ENCODE measurements at regions not wholly inside any gene's neighbourhood (a gene's known extent, or its start where the extent isn't known, plus 50 kb on each side); places are given as distances from the start of the nearest gene placed in this dataset.

DNA sequence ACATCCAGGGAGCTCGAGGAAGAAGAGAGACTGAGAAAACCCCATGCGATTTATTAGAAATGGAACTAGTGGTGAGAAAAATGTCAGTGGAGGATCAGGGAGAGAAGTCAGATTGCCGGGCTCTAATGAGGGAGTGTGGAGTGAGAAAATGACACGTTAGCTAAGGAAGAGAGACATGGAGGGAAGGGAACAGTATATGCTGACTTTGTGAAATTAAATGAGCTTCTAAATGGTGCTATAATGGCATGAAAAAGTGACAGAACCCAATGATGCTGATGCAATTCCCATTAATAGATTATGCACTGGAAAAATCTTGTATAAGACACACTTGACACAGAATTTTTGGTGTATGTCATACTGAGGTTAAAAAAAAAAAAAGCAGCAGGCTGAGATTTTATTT lies 112.6 kb downstream of the HSPH1 start:
- Histone ChIP-seq H3K4me1 (peaks cover 0 to 2% of the 10 kb centered on the region in 2 donors), H3K36me3 (no peaks in the 10 kb centered on the region), H3K4me3 (no peak overlapping the region), H3K27ac (no peak overlapping the region), H3K9me3 (no peaks in the 10 kb centered on the region), H3K27me3 (no peaks in the 10 kb centered on the region)
- intact Hi-C loops (cut with DNase I) = no loop called here
- TF ChIP-seq, protein P1, sequence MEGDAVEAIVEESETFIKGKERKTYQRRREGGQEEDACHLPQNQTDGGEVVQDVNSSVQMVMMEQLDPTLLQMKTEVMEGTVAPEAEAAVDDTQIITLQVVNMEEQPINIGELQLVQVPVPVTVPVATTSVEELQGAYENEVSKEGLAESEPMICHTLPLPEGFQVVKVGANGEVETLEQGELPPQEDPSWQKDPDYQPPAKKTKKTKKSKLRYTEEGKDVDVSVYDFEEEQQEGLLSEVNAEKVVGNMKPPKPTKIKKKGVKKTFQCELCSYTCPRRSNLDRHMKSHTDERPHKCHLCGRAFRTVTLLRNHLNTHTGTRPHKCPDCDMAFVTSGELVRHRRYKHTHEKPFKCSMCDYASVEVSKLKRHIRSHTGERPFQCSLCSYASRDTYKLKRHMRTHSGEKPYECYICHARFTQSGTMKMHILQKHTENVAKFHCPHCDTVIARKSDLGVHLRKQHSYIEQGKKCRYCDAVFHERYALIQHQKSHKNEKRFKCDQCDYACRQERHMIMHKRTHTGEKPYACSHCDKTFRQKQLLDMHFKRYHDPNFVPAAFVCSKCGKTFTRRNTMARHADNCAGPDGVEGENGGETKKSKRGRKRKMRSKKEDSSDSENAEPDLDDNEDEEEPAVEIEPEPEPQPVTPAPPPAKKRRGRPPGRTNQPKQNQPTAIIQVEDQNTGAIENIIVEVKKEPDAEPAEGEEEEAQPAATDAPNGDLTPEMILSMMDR (IDR thresholded peaks at IDR 0.05) = no peak
- DNase-seq (ENCODE audit: low spot score in 2 of 2) = peak in 1 of 2 donors; percentile 1

DNA sequence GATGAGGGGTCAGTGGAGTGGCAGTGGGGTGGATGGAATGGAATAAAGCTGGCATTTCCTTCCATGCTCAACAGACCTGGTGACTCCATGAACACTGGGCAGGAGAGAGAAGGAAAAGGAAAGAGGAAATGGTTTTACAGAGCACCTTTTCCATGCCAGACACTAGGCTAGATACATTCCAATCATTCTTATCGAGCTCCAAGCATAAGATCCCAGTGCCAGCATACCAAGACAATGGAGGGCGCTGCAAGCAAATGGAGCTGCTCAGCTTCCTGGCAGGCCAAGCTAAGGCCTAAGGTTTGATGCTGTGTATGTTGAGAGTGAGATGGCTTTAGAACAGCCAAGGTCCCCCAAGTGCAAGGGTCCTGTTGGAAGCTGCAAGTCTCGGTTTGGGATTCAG lies 113.2 kb downstream of the HSPH1 start:
- Histone ChIP-seq H3K27ac (no peak overlapping the region), H3K9me3 (no peaks in the 10 kb centered on the region), H3K27me3 (no peaks in the 10 kb centered on the region), H3K36me3 (no peaks in the 10 kb centered on the region), H3K4me3 (no peak overlapping the region), H3K4me1 (peaks cover 0 to 2% of the 10 kb centered on the region in 2 donors)
- peak in 1 of 2 donors; percentile 24 for DNase-seq (ENCODE audit: low spot score in 2 of 2)
- TF ChIP-seq, protein P1 (IDR thresholded peaks at IDR 0.05) = no peak
- intact Hi-C loops (cut with DNase I) = no loop called here

DNA sequence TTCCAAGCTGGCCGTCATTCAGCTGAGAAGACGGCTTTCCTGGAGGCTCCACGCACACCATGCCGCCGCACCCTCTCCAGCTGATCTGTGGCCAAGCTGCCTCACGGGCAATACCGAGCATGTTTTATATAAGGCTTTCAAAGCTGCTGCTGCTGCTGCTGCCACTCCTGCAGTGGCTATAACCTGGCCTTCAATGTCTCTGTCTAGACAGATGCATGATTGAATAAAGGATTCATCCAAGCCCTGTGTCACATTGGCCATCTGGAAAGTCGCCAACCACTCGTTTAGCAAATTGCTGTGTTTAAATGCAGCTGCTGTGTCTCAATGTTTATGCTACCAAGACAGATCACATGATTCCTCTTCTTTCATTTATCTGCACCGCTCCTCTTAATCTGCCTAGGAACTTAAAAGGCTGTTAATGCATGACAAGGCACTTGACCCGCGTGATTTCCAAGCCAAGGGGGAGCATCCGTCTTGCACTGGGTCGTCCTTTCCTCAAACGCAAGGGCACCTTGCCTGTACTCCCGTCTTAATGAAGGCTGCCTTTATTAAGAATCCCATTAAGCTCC lies 114.3 kb downstream of the TEX26 start:
- Histone ChIP-seq H3K27me3 (no peaks in the 10 kb centered on the region), H3K4me3 (no peak overlapping the region), H3K27ac (no peak overlapping the region), H3K36me3 (no peaks in the 10 kb centered on the region), H3K9me3 (no peaks in the 10 kb centered on the region), H3K4me1 (peaks cover 0 to 2% of the 10 kb centered on the region in 2 donors)
- peak in 1 of 2 donors; percentile 51 for DNase-seq (ENCODE audit: low spot score in 2 of 2)
- TF ChIP-seq, protein P1 (IDR thresholded peaks at IDR 0.05) = no peak
- intact Hi-C loops (cut with DNase I) = no loop called here

DNA sequence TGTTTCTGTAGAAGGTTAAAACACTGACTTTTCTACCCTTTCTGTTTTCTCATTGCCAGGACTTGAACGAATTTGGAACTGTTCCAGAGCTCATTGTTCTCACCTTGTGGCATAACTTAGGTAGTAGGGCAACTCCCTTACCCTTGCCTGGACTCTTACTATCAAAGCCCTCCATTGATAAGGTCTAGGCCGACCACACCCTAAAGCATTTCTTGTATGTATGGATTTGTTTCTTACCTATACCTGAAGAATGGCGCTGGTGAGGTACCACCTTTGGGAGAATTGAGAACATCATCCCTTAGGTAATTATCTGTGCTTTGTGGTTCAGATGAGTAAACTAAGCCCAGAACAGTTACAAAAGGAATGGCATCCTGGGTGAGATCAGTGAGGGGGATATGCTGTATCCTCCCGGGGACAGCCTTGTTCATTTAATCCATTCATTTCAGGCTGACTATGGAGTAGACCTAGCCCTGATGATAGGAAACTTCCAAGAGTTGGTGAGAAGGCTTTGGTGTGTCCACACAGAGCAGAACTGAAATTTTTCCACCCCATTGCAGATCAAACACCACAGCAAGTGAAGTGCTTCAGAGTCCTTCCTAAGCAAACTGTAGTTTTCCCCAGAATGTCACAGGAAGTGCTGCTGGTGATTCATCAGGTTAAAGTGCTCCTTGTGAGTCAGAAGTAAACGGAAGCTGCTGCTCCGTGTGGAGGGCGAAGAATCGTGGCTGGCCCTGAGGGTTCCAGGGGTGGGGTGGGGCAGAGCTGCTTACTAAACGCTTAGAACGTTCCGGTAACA lies 113.0 kb downstream of the TEX26 start:
- intact Hi-C loops (cut with DNase I) = loop anchor here (2.0 kb wide), 4 partner anchors 137 to 913 kb away; partner anchors contain the start of gene USPL1
- peak; percentile 19 to 80 for DNase-seq (ENCODE audit: low spot score in 2 of 2)
- Histone ChIP-seq H3K36me3 (no peaks in the 10 kb centered on the region), H3K27me3 (no peaks in the 10 kb centered on the region), H3K4me3 (no peak overlapping the region), H3K9me3 (no peaks in the 10 kb centered on the region), H3K27ac (peak overlapping the region; percentile 23 to 43), H3K4me1 (peaks cover 0 to 2% of the 10 kb centered on the region in 2 donors)
- TF ChIP-seq, protein P1 (IDR thresholded peaks at IDR 0.05) = no peak

DNA sequence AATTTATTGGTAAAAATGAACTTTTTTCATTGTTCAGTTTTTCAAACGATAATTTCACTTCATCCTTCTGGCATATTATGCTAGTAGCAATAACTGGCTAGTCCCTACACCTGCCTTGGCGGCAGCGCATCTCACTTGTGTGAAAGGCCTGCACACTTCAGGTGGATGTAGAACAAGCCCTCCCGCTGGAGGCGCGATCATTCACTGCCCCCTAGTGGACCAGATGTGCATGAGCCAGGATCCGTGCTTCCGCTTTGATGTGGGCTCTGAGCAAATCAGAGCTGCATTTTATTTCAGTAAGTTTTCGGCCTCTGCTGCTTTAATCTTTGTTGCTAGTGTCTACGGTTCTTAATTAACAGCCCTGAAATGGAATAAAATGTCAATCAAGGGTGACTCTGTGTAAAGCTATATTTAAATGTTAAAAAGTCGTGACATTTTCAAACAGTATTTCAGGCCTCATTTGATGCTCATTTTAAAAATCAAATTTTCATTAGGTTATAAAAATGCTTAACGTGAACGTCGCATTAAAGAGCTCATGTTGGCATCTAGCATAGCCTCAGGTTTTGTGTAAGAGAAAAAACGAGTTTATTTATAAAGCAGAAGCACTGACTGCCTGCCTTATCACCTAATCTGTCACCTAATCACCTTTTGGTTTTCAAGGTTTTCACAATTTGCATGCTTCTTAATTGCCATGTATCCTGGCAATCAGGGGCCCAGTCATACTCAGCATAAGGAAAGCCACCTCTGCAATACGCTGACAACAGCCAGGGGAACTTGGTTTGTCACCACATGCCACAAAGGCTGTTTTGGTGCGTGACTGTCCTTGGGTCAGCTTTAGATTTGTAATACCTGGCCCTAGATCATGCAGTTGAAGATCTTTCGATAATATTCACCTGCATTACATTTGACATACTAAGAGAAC lies 112.2 kb downstream of the TEX26 start:
- intact Hi-C loops (cut with DNase I) = loop anchor here (1.0 to 5.0 kb wide), 9 partner anchors 136 to 912 kb away; partner anchors contain the start of genes HMGB1 and USPL1
- TF ChIP-seq, protein P1 (IDR thresholded peaks at IDR 0.05) = peak; percentile 68 to 96 (median 89)
- Histone ChIP-seq H3K4me3 (no peak overlapping the region), H3K27me3 (no peaks in the 10 kb centered on the region), H3K4me1 (peaks cover 0 to 2% of the 10 kb centered on the region in 2 donors), H3K36me3 (no peaks in the 10 kb centered on the region), H3K9me3 (no peaks in the 10 kb centered on the region), H3K27ac (peak overlapping the region in 1 of 2 donors; percentile 23)
- DNase-seq (ENCODE audit: low spot score in 2 of 2) = peak; percentile 28 to 88
